Activated T-cell treated with anti-CD3 and anti-CD28 coated beads, Interleukin-2, amount 50 U/mL, for 48 hours (primary cell): ENCODE measurements at regions not wholly inside any gene's neighbourhood (a gene's known extent, or its start where the extent isn't known, plus 50 kb on each side); places are given as distances from the start of the nearest gene placed in this dataset.

Experiments
- DNase-seq, 2 experiments: peaks; one replicate each; pipeline ENCODE4 v3.0.0-alpha.2; 2020

GRCh38 chr9:96183751-96184150, 118.2 kb downstream of the HSD17B3 start:
- DNase-seq, result no peak

DNA sequence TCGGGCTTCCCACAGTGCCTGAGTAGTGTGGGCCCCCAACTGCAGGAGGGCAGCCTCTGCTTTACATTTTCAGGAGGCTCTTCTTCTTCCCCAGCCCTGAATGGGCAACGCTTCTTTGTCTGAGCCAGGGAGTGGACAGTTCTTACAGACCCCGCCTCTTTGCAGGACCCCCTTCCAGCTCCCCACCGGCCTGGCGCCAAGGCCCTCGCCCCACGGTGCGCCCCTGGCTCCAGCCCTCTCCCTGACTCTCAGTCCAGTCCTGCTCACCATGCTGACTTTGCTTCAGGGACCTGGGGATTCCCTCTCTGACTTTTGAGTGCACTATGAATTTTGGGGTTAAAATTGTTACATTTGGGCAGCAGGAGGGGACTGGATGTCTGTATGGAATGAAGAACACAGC, 123.8 kb downstream of the HSD17B3 start:
- no peak for DNase-seq

GRCh38 chr9:96177719-96178028, 124.3 kb downstream of the HSD17B3 start:
- DNase-seq, result no peak

DNA sequence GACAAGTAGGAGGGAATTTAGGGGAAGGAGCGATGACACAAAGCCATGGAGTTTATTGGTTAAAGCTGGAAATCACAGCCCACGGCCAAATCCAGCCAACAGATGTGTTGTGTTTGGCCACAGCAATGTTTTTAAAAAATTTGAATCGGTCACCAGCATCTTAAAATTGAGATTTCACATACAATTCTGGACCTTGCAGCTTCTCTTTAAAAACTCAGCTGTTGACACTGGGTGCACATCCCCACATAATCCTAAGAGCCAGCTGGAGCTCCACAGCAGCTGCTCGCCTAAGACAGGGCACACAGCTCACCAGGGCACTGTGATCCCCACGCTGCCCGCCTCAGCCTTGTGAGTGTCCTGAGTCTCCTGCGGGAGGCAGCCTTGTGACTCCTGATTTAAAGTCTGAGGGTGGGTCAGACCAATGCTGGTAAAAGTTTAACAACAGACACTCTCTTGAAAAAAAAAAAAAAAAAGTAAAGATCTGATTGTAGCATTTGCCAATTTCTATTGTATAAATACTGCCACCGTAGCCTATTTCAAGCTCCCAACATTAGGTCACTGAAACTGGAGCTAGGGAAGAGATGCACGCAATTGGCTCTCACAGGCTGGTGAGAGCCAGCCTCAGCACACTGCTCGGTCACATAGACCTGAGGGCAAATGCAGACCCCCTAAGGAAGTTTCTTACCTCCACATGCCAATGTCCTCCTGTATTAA, 124.8 kb downstream of the HSD17B3 start:
- no peak for DNase-seq

- no peak for DNase-seq
Observed at GRCh38 chr9:96175796-96176195, 126.2 kb downstream of the HSD17B3 start.

DNA sequence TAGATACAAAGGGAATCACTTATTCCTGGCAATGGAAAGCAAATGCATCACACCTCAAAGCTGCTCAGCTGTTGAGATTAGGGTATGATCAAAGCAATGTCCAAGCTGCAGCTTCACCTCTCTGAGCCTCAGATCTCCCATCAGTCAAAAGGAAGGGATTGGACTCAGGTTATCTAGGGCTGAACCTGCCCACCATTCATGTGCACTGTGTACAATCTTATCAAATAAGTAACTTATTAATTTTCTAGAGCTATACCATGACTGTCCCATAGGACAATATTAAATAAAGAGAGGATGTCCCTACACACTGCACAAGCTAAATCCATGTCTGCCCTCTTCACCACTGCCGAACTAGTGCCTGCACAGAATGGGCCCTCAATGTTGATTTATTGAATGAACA, 127.0 kb downstream of the HSD17B3 start:
- DNase-seq, result no peak

DNA sequence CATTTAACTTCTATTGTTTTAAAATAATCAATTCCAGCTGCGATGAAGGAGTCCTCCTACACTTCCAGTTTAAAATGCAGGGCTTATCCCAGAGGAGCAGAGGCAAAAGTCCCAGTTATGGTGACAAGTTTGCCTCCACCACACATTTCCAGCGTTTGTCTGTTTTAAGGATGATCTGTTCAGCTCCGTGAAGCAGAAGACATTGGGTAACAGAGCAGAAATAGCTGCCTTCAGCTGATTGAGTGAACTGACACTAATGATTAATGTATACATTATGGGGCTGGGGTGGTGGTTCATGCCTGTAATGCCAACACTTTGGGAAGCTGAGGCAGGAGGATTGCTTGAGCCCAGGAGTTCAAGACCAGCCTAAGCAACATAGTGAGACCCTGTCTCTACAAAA, 127.6 kb downstream of the HSD17B3 start:
- DNase-seq, result no peak

DNA sequence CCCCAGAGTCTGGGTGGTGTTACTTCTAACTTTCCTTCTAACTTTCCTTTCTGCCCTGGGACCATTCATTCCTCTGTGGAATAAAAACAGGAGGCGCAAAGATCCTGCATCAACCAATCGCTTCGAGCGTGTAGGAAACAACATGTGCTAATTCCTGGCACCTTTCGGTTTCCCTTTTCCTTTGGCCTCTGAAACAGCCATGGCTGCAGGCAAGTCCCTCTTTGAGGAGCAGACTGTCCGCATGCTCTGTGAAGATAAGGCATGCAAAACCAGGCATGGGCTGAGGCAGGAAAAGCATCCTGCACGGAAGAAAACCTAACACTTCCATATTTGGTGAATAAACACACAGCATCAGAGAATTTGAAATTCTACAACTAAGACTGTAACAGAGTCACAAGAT, 128.3 kb downstream of the HSD17B3 start:
- DNase-seq, result no peak

DNA sequence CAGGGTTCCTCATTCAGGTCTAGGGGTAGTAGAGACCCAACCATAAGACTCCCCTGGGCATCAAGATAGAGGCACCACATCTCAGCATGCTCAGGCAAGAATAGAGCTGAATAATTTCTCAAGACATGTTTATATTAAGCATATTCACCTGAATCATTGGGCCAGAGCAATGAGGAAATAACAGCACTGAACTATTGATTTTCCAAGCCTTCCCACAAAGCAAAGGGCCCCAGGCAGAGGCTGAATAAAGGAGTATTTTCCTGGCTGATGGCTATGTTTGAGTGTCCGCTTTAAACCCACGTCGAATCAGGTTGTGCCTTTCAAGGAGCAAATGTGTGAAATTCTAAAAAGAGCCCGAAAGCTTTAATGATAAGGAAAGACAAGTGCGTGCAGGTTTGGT, 129.2 kb downstream of the HSD17B3 start:
- DNase-seq, result no peak

DNA sequence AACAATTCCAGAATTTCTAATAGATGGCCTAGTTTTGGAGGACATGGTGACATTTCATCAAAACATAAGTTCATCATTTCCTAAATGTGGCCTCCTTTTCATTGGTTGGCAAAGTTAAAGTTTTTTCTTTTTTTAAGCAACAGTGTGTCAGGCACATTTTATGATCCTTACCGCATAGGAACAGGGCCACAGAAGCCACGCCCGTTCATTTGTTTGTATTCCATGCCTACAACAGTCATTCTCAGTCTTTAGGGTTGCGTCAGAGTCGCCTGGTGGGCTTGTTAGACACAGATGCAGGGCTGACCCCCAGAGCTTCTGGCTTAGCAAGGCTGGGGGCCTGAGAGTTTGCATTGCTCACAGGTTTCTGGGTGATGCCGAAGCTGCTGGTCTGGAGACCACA, 130.2 kb downstream of the HSD17B3 start:
- no peak for DNase-seq

- DNase-seq, result no peak
Observed at GRCh38 chr9:96169901-96170300, 132.1 kb downstream of the HSD17B3 start.

DNA sequence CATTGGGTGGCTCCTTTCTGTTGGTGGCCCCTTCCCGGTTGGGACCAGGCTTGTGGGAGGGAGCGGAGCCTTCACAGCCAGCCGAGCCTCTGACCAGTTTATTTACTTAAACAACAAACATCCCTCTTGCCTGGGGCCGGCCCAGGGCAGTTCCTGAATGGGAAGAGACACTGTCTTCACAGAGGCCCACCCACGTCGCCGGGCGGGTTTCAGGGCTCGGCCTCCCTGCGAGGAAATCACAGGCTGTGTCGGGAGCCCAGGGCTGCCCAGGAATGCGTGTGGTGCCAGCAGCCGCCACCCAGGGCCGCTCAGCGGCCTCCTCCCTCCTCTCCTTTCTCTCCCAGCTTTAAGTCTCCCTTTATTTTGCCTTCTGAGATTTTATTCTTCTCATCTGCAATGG, 132.5 kb downstream of the HSD17B3 start:
- no peak for DNase-seq

DNA sequence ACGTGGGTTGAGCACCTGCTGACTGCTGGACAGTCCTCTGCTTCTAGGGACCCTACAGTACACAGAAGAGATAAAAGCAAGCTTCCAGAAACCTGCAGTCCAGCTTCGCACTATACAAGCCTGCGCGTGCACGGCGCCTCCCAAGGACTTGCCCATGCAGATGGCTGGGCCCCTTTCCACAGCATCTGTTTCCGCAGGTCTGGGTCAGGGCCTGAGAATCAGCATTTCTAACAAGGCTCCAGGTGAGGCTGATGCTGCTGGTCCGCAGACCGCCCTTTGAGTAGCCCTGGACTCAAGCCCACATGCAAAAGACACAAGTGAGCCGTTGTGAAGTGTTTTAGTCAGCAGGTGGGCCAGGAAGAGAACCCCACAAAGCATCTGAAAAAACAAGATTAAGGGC, 133.1 kb downstream of the HSD17B3 start:
- no peak for DNase-seq

- DNase-seq, result no peak
Observed at GRCh38 chr9:96167011-96167410, 135.0 kb downstream of the HSD17B3 start.

- DNase-seq, result no peak
Observed at GRCh38 chr9:96164268-96164683, 137.7 kb downstream of the HSD17B3 start.

DNA sequence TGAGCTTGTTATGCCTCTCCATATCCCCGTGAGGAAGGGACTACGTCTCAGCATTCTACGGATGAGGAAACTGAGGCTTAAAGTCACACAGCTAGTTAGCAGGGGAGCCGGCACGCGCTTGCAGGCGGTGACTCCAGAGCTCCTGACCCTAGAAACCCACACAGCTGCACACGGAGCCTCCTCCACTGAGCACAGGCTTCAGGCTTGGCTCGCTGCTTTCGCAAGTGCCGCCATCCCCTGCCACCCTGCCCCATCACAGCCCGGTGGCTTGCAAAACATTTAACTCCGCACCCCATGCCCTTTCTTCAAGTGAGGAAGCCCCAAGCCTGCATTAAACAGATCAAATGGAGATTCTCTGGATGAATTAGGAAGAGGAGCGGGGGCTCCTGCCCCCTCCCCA, 138.3 kb downstream of the HSD17B3 start:
- no peak for DNase-seq

DNA sequence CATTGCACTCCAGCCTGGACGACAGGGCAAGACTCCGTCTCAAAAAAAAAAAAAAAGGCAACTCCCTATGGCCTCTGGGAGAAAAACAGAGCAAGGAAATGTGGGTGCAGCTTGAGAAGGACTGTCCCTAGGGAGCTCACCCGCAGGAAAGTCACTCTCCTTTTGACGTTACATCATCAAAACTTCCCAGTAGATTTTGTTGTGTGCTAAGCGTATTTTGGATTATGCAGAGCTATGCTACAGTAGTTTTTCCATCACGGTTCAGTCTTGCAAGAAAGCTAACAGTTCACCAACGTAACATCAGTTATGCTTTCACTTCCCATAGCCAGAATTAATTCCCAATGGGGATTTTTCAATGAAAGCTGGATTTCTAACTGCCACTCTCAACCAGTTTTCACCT, 138.8 kb downstream of the HSD17B3 start:
- DNase-seq, result no peak

DNA sequence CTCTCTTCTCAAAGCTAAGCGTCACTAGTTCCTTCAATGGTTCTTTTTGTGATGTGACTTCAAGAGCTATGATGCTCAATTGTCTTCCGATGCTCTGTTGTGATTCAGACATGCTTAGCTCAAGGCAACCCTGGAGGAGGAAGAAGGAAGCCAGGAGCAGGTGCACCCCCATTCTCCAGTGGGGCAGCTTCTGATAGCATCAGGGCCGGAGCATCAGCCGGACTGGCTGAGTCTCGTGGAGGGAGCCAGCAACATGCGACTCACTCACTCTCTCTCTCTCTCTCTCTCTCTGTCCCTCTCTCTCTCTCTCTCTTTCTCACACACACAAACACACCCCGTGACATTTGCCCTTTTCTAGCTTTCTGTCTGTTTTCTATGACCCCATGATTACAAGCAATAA, 140.2 kb downstream of the HSD17B3 start:
- DNase-seq, result no peak

- no peak for DNase-seq
Observed at GRCh38 chr9:96160866-96161265, 141.1 kb downstream of the HSD17B3 start.

DNA sequence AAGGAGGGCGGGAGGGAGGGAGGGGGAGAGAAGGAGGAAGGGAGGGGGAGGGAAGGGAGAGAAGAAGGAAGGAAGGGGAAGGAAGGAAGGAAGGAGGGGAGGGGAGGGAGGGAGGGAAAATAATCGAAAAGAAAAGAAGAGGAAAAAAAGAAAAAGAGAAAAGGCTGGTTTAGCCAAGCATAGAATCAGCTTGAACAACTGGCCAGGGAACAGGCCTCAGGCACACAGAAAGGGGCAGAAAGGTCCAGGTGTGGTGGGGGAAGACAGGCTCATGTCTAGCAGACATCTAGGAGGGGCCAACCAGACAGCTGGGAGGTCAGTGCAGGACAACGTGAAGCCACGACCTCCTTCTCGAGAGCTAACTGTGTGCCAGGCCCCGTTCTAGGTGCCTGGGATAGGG, 141.8 kb downstream of the HSD17B3 start:
- no peak for DNase-seq

GRCh38 chr9:96159596-96159995, 142.4 kb downstream of the HSD17B3 start:
- DNase-seq, result no peak

DNA sequence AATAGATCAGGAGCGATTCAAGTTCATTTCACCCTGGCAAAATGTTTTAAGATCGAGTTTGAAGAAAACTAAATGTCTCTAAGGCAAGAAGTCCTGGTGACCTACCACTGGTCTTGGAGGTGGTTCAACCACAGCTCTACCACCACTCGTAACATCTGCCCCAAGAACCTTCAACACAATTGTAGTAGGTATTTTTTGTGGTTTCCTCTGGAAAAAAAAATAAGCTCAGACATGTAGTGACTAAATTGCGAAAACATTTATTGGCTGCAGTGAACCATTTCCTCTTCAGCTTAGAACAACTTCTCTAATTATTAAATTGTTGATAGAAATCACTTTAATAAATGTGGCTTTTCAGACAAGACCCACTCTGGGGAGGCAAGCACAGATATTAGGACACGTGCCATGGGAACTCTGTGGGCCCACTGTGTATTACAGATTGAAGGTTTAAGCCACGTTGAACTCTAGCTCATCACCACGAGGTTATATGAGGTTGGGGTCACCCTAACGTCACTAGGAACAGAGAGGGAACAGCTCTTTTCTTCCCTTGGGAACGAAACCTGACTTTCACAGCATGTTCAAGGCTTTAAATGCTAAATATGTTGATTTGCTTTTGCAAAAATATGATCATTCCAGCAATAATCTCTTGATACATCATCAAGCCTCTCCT, 142.9 kb downstream of the HSD17B3 start:
- no peak for DNase-seq

DNA sequence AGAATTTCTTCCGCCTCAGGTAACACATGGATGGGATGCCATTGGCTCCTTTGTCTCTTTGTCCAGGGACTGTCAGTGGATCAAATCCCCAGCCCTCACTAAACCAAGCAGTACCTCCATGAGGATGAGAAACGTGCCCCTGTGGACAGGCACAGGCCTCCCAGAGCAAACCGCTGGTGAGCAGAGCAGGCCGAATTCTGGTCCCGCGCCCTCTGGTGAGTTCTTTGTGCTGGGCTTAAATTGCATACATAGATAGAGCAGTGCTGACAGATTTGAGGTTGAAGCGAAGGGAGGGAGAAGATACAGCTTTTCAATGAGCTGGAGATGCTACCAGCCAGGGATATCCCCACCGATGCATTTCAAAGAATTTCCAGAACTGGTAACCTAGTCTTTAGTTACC, 143.8 kb downstream of the HSD17B3 start:
- DNase-seq, result no peak

GRCh38 chr9:96157675-96158074, 144.3 kb downstream of the HSD17B3 start:
- no peak for DNase-seq
